ENCODE measurements at regions not wholly inside any gene's neighbourhood (a gene's known extent, or its start where the extent isn't known, plus 50 kb on each side); places are given as distances from the start of the nearest gene placed in this dataset.

- Histone ChIP-seq H3K27me3 (ENCODE audit: low read depth, low read length) (no peaks in the 10 kb centered on the region), H3K4me1 (ENCODE audit: low read length) (peaks cover 70% of the 10 kb centered on the region), H3K27ac (ENCODE audit: low read length) (peak overlapping the region; percentile 74), H3K79me2 (ENCODE audit: low read length) (no peaks in the 10 kb centered on the region), H3K4me3 (ENCODE audit: low read length) (no peak overlapping the region), H3K4me2 (ENCODE audit: low read length) (peak overlapping the region; percentile 67), H2AFZ (ENCODE audit: low read depth, low read length) (no peak overlapping the region), H4K20me1 (ENCODE audit: insufficient read depth, low read length) (no peaks in the 10 kb centered on the region), H3K36me3 (replicated peaks; ENCODE audit: low read depth, low read length) (peaks cover 11% of the 10 kb centered on the region), H3K9me3 (ENCODE audit: insufficient read depth, low read length) (peaks cover 8% of the 10 kb centered on the region; the same call in 1 of the 2 replicates), H3K9ac (ENCODE audit: low read length) (peak overlapping the region; percentile 43; the same call in 1 of the 2 replicates)
- TF ChIP-seq CTCF (IDR thresholded peaks at IDR 0.05; ENCODE audit: low read depth, low read length) (no peak), EZH2phosphoT487 (IDR thresholded peaks at IDR 0.05; ENCODE audit: low read depth) (no peak)
These were observed 166.6 kb upstream of the ATP2B1 start for GRCh38 chr12:89875225-89875624.

GRCh38 chr12:89874146-89874545, 165.5 kb upstream of the ATP2B1 start:
- TF ChIP-seq EZH2phosphoT487 (IDR thresholded peaks at IDR 0.05; ENCODE audit: low read depth) (no peak), CTCF (IDR thresholded peaks at IDR 0.05; ENCODE audit: low read depth, low read length) (no peak)
- Histone ChIP-seq H3K36me3 (replicated peaks; ENCODE audit: low read depth, low read length) (peaks cover 14% of the 10 kb centered on the region), H3K9ac (ENCODE audit: low read length) (peak overlapping the region; percentile 43; the same call in 1 of the 2 replicates), H3K9me3 (ENCODE audit: insufficient read depth, low read length) (peaks cover 10% of the 10 kb centered on the region; the same call in 1 of the 2 replicates), H3K4me3 (ENCODE audit: low read length) (peak overlapping the region; percentile 48), H3K4me2 (ENCODE audit: low read length) (peak overlapping the region; percentile 67), H3K27me3 (ENCODE audit: low read depth, low read length) (no peaks in the 10 kb centered on the region), H4K20me1 (ENCODE audit: insufficient read depth, low read length) (no peaks in the 10 kb centered on the region), H3K4me1 (ENCODE audit: low read length) (peaks cover 59% of the 10 kb centered on the region), H3K27ac (ENCODE audit: low read length) (peak overlapping the region; percentile 74), H3K79me2 (ENCODE audit: low read length) (no peaks in the 10 kb centered on the region), H2AFZ (ENCODE audit: low read depth, low read length) (no peak overlapping the region; the same call in 1 of the 2 replicates)

DNA sequence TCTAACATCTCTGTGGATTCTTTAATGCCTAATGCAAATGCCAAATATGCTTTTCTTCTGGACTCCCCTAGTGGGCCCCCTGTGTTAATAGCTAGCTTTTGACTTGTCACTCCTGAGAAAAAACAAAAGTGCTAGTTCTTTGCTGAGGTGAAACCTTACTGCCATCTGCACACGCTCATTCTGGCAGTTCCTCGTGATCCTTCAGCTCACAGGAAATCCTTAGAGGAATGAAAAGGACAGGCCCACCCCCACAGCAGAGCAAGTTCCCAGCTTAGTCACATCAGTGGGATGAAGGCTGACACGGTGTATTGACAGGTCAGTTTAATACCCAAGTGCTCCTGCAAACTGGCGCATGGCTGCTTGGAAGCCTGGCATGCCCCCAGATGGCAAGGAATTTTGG, 165.1 kb upstream of the ATP2B1 start:
- Histone ChIP-seq H3K36me3 (replicated peaks; ENCODE audit: low read depth, low read length) (peaks cover 14% of the 10 kb centered on the region), H3K4me1 (ENCODE audit: low read length) (peaks cover 55% of the 10 kb centered on the region), H3K9me3 (ENCODE audit: insufficient read depth, low read length) (peaks cover 10% of the 10 kb centered on the region; the same call in 1 of the 2 replicates), H4K20me1 (ENCODE audit: insufficient read depth, low read length) (no peaks in the 10 kb centered on the region), H3K79me2 (ENCODE audit: low read length) (no peaks in the 10 kb centered on the region), H3K9ac (ENCODE audit: low read length) (peak overlapping the region; percentile 43), H2AFZ (ENCODE audit: low read depth, low read length) (no peak overlapping the region; the same call in 1 of the 2 replicates), H3K4me2 (ENCODE audit: low read length) (peak overlapping the region; percentile 67), H3K27ac (ENCODE audit: low read length) (peak overlapping the region; percentile 74), H3K4me3 (ENCODE audit: low read length) (peak overlapping the region; percentile 48), H3K27me3 (ENCODE audit: low read depth, low read length) (no peaks in the 10 kb centered on the region)
- TF ChIP-seq CTCF (IDR thresholded peaks at IDR 0.05; ENCODE audit: low read depth, low read length) (peak; percentile 42), EZH2phosphoT487 (IDR thresholded peaks at IDR 0.05; ENCODE audit: low read depth) (no peak)

DNA sequence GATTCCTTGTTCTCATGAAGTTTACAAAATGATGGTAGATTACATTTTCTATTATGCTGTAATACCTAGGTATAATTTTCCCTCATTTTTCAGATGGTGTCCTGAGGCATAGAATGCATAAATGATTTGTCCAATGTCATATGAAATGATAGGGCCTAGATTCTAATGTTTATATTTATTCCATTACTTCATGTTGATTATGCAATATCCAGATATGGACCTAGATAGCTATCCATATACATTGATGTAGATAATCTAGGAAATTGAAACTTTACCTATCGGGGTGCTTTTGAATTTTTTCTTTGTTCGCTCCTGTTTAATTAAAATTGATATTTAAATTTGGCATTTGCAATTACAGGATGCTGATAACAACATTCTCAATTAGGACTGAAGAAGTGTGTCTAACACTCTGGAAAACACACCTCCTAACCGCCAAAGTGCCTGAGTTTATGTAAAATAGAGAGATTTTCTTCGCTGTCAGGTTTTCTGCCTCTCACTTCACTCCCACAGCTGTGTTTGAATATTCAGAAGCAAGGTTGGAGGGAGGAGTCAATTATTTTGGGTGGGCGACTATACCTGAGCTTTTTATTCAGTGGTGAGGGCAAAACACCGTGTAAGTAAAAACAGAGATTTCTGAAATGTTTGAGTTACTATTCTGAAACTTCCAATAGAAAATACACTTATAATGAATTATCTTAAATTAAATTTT, 164.4 kb upstream of the ATP2B1 start:
- peaks cover 48% of the 10 kb centered on the region for H3K4me1 ChIP-seq (ENCODE audit: low read length)
- peaks cover 10% of the 10 kb centered on the region; the same call in 1 of the 2 replicates for H3K9me3 ChIP-seq (ENCODE audit: insufficient read depth, low read length)
- H3K79me2 ChIP-seq (ENCODE audit: low read length) = no peaks in the 10 kb centered on the region
- peak overlapping the region; percentile 30 for H3K9ac ChIP-seq (ENCODE audit: low read length)
- no peaks in the 10 kb centered on the region for H4K20me1 ChIP-seq (ENCODE audit: insufficient read depth, low read length)
- H2AFZ ChIP-seq (ENCODE audit: low read depth, low read length) = no peak overlapping the region
- H3K4me3 ChIP-seq (ENCODE audit: low read length) = peak overlapping the region; percentile 29
- H3K4me2 ChIP-seq (ENCODE audit: low read length) = peak overlapping the region; percentile 67
- no peak for TF ChIP-seq CTCF (IDR thresholded peaks at IDR 0.05; ENCODE audit: low read depth, low read length)
- no peak for TF ChIP-seq EZH2phosphoT487 (IDR thresholded peaks at IDR 0.05; ENCODE audit: low read depth)
- H3K36me3 ChIP-seq (replicated peaks; ENCODE audit: low read depth, low read length) = peaks cover 14% of the 10 kb centered on the region
- no peaks in the 10 kb centered on the region for H3K27me3 ChIP-seq (ENCODE audit: low read depth, low read length)
- H3K27ac ChIP-seq (ENCODE audit: low read length) = peak overlapping the region; percentile 74
